ENCODE measurements at regions not wholly inside any gene's neighbourhood (a gene's known extent, or its start where the extent isn't known, plus 50 kb on each side); places are given as distances from the start of the nearest gene placed in this dataset.
A peak's percentile ranks its signal among the peaks of the same experiment; 100 is the strongest.
"Not testable (repeated sequence)": the region's sequence is repeated elsewhere in the genome, so short reads cannot be mapped to it uniquely, and the experiment has no call there.

DNA sequence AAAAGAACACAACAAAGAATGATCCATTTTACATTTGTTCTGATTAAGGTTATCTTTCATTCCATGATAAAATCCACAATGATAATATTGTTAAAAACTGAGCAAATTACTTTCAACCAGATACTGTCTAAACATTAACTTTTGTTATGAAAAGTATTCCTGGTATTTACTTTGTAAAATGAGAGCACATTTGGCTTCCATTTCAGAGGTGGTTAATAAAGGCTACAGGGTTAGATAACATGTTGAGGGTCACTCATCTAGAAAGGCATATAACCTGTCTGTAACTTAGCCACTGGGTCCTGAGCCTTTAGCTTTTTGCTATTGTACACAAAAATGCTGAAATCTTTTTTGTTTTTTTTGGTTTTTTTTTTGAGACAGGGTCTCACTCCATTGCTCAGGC, 99.3 kb downstream of the ANXA2R start:
- Mint-ChIP-seq H3K36me3 (ENCODE audit: insufficient read depth, unreplicated experiment) (no peaks in the 10 kb centered on the region), H3K27ac (ENCODE audit: low read depth, unreplicated experiment) (no peak overlapping the region), H3K27me3 (ENCODE audit: insufficient read depth, unreplicated experiment) (no peaks in the 10 kb centered on the region), H3K4me3 (ENCODE audit: unreplicated experiment) (no peak overlapping the region), H3K4me1 (ENCODE audit: insufficient read depth, unreplicated experiment) (peaks cover 8% of the 10 kb centered on the region), H3K9me3 (ENCODE audit: unreplicated experiment) (no peaks in the 10 kb centered on the region)
- TF ChIP-seq, protein P1, sequence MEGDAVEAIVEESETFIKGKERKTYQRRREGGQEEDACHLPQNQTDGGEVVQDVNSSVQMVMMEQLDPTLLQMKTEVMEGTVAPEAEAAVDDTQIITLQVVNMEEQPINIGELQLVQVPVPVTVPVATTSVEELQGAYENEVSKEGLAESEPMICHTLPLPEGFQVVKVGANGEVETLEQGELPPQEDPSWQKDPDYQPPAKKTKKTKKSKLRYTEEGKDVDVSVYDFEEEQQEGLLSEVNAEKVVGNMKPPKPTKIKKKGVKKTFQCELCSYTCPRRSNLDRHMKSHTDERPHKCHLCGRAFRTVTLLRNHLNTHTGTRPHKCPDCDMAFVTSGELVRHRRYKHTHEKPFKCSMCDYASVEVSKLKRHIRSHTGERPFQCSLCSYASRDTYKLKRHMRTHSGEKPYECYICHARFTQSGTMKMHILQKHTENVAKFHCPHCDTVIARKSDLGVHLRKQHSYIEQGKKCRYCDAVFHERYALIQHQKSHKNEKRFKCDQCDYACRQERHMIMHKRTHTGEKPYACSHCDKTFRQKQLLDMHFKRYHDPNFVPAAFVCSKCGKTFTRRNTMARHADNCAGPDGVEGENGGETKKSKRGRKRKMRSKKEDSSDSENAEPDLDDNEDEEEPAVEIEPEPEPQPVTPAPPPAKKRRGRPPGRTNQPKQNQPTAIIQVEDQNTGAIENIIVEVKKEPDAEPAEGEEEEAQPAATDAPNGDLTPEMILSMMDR (IDR thresholded peaks at IDR 0.05; ENCODE audit: unreplicated experiment): no peak
- ChIA-PET CTCF (interaction anchor here (0.6 kb wide), 1 partner anchor 29 kb away, joined by 4 read pairs; no protein-coding TSS in a partner anchor), POLR2A (interaction anchor here (0.6 kb wide), 1 partner anchor 8 kb away, joined by 5 read pairs; no protein-coding TSS in a partner anchor)
- intact Hi-C loops (cut with micrococcal nuclease): no loop called here
- DNase-seq (ENCODE audit: unreplicated experiment): no peak
- BruUV-seq (replicated peaks): no TSS peak

DNA sequence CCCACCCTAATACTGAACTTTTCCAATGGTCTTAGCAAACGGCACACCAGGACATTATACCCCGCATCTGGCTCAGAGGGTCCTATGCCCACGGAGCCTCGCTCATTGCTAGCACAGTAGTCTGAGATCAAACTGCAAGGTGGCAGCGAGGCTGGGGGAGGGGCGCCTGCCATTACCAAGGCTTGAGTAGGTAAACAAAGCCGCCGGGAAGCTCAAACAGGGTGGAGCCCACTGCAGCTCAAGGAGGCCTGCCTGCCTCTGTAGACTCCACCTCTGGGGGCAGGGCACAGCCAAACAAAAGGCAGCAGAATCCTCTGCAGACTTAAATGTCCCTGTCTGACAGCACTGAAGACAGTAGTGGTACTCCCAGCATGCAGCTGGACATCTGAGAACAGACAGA, 108.1 kb downstream of the ANXA2R start:
- intact Hi-C loops (cut with micrococcal nuclease); POLR2A ChIA-PET; H3K36me3 Mint-ChIP-seq (ENCODE audit: insufficient read depth, unreplicated experiment); H3K4me3 Mint-ChIP-seq (ENCODE audit: unreplicated experiment); BruUV-seq (replicated peaks); H3K4me1 Mint-ChIP-seq (ENCODE audit: insufficient read depth, unreplicated experiment); CTCF ChIA-PET; H3K27ac Mint-ChIP-seq (ENCODE audit: low read depth, unreplicated experiment); H3K9me3 Mint-ChIP-seq (ENCODE audit: unreplicated experiment); H3K27me3 Mint-ChIP-seq (ENCODE audit: insufficient read depth, unreplicated experiment); DNase-seq (ENCODE audit: unreplicated experiment): not testable (repeated sequence)

DNA sequence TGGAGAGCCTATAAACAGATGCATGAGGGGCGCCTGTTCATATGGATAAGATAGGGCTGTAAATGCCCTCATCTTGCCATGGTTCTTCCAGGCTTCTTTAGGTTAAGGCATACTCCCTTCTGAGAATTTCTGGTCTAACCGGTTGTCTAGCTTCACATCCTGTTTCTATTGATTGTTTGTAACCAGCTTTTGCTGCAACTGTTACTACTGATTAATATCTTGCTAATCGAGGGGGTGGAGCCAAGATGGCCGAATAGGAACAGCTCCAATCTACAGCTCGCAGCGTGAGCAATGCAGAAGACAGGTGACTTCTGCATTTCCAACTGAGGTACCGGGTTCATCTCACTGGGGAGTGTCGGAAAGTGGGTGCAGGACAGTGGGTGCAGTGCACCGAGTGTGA, 108.7 kb downstream of the ANXA2R start:
- H3K36me3 Mint-ChIP-seq (ENCODE audit: insufficient read depth, unreplicated experiment); H3K4me1 Mint-ChIP-seq (ENCODE audit: insufficient read depth, unreplicated experiment); intact Hi-C loops (cut with micrococcal nuclease); DNase-seq (ENCODE audit: unreplicated experiment); POLR2A ChIA-PET; CTCF ChIA-PET; H3K4me3 Mint-ChIP-seq (ENCODE audit: unreplicated experiment); H3K9me3 Mint-ChIP-seq (ENCODE audit: unreplicated experiment); BruUV-seq (replicated peaks); H3K27ac Mint-ChIP-seq (ENCODE audit: low read depth, unreplicated experiment); H3K27me3 Mint-ChIP-seq (ENCODE audit: insufficient read depth, unreplicated experiment): not testable (repeated sequence)

DNA sequence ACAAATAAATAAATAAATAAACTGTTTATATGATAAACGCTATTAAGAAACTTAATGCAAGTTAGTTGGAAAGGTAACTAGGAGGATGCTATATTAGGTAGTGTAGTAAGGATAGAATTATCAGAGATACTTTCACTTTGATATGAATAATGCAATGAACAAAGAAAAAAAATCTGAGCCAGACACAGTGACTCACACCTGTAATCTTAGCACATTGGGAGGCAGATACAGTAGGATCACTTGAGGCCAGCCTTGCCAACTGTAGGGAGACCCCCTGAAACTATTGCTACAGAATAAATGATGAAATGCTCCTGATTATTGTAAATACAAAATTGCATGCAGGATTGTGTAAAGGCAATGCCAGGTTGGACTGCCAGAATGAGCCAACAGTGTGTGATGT, 109.2 kb downstream of the ANXA2R start:
- H3K36me3 Mint-ChIP-seq (ENCODE audit: insufficient read depth, unreplicated experiment): peaks cover 4% of the 10 kb centered on the region
- no peaks in the 10 kb centered on the region for H3K9me3 Mint-ChIP-seq (ENCODE audit: unreplicated experiment)
- CTCF ChIA-PET: no interaction called here
- POLR2A ChIA-PET: no interaction called here
- no peaks in the 10 kb centered on the region for H3K27me3 Mint-ChIP-seq (ENCODE audit: insufficient read depth, unreplicated experiment)
- H3K4me3 Mint-ChIP-seq (ENCODE audit: unreplicated experiment): no peak overlapping the region
- TF ChIP-seq, protein P1 (IDR thresholded peaks at IDR 0.05; ENCODE audit: unreplicated experiment): no peak
- no TSS peak for BruUV-seq (replicated peaks)
- intact Hi-C loops (cut with micrococcal nuclease): no loop called here
- H3K27ac Mint-ChIP-seq (ENCODE audit: low read depth, unreplicated experiment): no peak overlapping the region
- DNase-seq (ENCODE audit: unreplicated experiment): peak; percentile 62
- no peaks in the 10 kb centered on the region for H3K4me1 Mint-ChIP-seq (ENCODE audit: insufficient read depth, unreplicated experiment)

DNA sequence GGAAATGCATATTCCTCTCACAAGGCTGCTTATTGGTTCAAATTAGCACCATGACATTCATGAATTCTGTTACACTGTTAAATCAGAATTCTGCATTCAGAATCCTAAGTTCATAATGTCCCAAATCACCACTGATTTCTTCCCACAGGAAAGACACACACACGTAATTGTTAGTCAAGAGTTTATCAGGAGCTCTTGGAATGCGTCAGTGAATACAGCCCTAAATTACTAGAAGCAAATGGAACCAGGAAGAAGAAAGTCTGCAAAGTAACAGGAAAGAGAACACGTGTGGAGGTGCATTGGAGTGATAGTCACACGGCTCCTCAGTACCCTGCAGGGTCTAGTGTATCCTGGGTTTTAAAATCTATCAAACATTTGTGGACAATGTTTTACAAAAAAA, 110.2 kb downstream of the ANXA2R start:
- CTCF ChIA-PET: interaction anchor here (0.6 to 0.9 kb wide), 2 partner anchors 18 to 120 kb away, joined by 3 to 5 read pairs; no protein-coding TSS in a partner anchor
- intact Hi-C loops (cut with micrococcal nuclease): no loop called here
- POLR2A ChIA-PET: no interaction called here
- Mint-ChIP-seq H3K36me3 (ENCODE audit: insufficient read depth, unreplicated experiment) (peaks cover 4% of the 10 kb centered on the region), H3K27me3 (ENCODE audit: insufficient read depth, unreplicated experiment) (no peaks in the 10 kb centered on the region), H3K4me3 (ENCODE audit: unreplicated experiment) (no peak overlapping the region), H3K27ac (ENCODE audit: low read depth, unreplicated experiment) (no peak overlapping the region), H3K9me3 (ENCODE audit: unreplicated experiment) (no peaks in the 10 kb centered on the region), H3K4me1 (ENCODE audit: insufficient read depth, unreplicated experiment) (no peaks in the 10 kb centered on the region)
- TF ChIP-seq, protein P1 (IDR thresholded peaks at IDR 0.05; ENCODE audit: unreplicated experiment): no peak
- BruUV-seq (replicated peaks): no TSS peak
- no peak for DNase-seq (ENCODE audit: unreplicated experiment)
